Ovary (tissue), 7 donors: ENCODE measurements at regions not wholly inside any gene's neighbourhood (a gene's known extent, or its start where the extent isn't known, plus 50 kb on each side); places are given as distances from the start of the nearest gene placed in this dataset.

ENCODE experiments used
- DNase-seq, 5 donors: peaks; one replicate each; pipeline ENCODE4 v3.0.0-alpha.2; 2019 to 2020
- H3K27ac ChIP-seq, 2 donors: fragments of 200-600 bp; one replicate each; pipeline versions ENCODE4 v1.5.1 to v1.8.0; 2019 to 2022
- H3K27me3 ChIP-seq: fragments of 200-600 bp; one replicate; pipeline ENCODE4 v1.8.0; 2022
- H3K36me3 ChIP-seq: fragments of 200-600 bp; sonication (generic); one replicate; pipeline ENCODE4 v1.5.1; 2019
- H3K4me1 ChIP-seq: one replicate; pipeline ENCODE4 v1.8.1; 2013; ENCODE audit warnings: mild to moderate bottlenecking, moderate library complexity; ENCODE audit not compliant: insufficient read depth
- H3K4me3 ChIP-seq: fragments of 200-600 bp; sonication (generic); one replicate; pipeline ENCODE4 v1.5.1; 2017
- H3K9me3 ChIP-seq, 2 donors: fragments of 200-600 bp in 1 of 2; sonication (generic) in 1 of 2; one replicate each; pipeline versions ENCODE4 v1.5.1 to v1.8.1; 2013 to 2019; ENCODE audit warnings: mild to moderate bottlenecking in 1 of 2, moderate library complexity in 1 of 2
- CTCF ChIP-seq, 3 donors: fragments of 450-650 bp in 2 of 3; fragments of 200-600 bp in 1 of 3; IDR thresholded peaks; one replicate each; pipeline versions ENCODE4 v1.5.1 to v1.8.0; 2016 to 2022; ENCODE audit warnings: antibody characterized with exemption in 3 of 3, mild to moderate bottlenecking in 1 of 3
- EP300 ChIP-seq: sonication (generic); formaldehyde crosslinking; IDR thresholded peaks from one replicate; pipeline ENCODE4 v1.6.1; 2017; ENCODE audit warnings: antibody characterized with exemption
- POLR2A ChIP-seq: fragments of 450-650 bp; IDR thresholded peaks from one replicate; pipeline ENCODE4 v1.6.1; 2017; ENCODE audit warnings: antibody characterized with exemption, mild to moderate bottlenecking, moderate library complexity
- WGBS, 3 donors: extraction: QIAGEN DNeasy Blood & Tissue Kit in 1 of 3; methylation state at CpG; one replicate each; pipeline versions ENCODE4 v1.1.5 to v1.1.7; 2013 to 2017; 5-methylcytosine and 5-hydroxymethylcytosine counted together
- intact Hi-C, 4 donors: fragments of 100-400 bp; cut with DNase I; formaldehyde crosslinking; loops; one replicate each; pipeline versions ENCODE4 v1.11.0 to v1.15.1; 2022 to 2023
- donor health status: DM: no; HTN: no; CAD: no; lungs with moderate emphysema.
- donor health status: DM: no; HTN: no; CAD: no.
- donor health status: Bipolar disorder and iron deficiency.
- donor health status: DM: no; HTN: no; CAD: no.
- donor health status: DM: yes; HTN: yes; CAD: no.

GRCh38 chr7:121488111-121488650 lies 92.1 kb upstream of the FAM3C start:
- Histone ChIP-seq H3K4me3 (no peak overlapping the region), H3K36me3 (no peaks in the 10 kb centered on the region), H3K4me1 (peaks cover 1% of the 10 kb centered on the region), H3K27ac (no peak overlapping the region), H3K9me3 (no peaks in the 10 kb centered on the region), H3K27me3 (no peaks in the 10 kb centered on the region)
- WGBS, 3 donors = 90 to 96% (median 92%) methylated on average over 3 of the region's 3 CpGs
- TF ChIP-seq POLR2A = no peak
- TF ChIP-seq EP300 = no peak
- TF ChIP-seq CTCF (IDR thresholded peaks at IDR 0.05) = no peak
- intact Hi-C loops = no loop called here
- DNase-seq = no peak

GRCh38 chr7:121486590-121486989 lies 90.5 kb upstream of the FAM3C start:
- no peak for TF ChIP-seq EP300
- TF ChIP-seq CTCF (IDR thresholded peaks at IDR 0.05) = no peak
- no peak for TF ChIP-seq POLR2A
- 46 to 78% (median 57%) methylated on average over 1 of the region's 1 CpG for WGBS, 3 donors

GRCh38 chr7:121485467-121486243 lies 89.5 kb upstream of the FAM3C start:
- Histone ChIP-seq H3K27ac (no peak overlapping the region), H3K36me3 (no peaks in the 10 kb centered on the region), H3K4me3 (no peak overlapping the region), H3K9me3 (no peaks in the 10 kb centered on the region), H3K4me1 (peaks cover 1% of the 10 kb centered on the region), H3K27me3 (no peaks in the 10 kb centered on the region)
- intact Hi-C loops = no loop called here
- WGBS, 3 donors = 50 to 61% (median 61%) methylated on average over 7 of the region's 7 CpGs
- peak in 1 of 5 donors; percentile 13 for DNase-seq
- TF ChIP-seq CTCF (IDR thresholded peaks at IDR 0.05) (no peak), EP300 (no peak), POLR2A (no peak)

More at GRCh38 chr7:121486590-121486989, 90.5 kb upstream of the FAM3C start:
- no peak overlapping the region for H3K27ac ChIP-seq
- intact Hi-C loops = no loop called here
- peaks cover 1% of the 10 kb centered on the region for H3K4me1 ChIP-seq
- DNase-seq = no peak
- no peaks in the 10 kb centered on the region for H3K27me3 ChIP-seq
- no peak overlapping the region for H3K4me3 ChIP-seq
- H3K9me3 ChIP-seq = no peaks in the 10 kb centered on the region
- no peaks in the 10 kb centered on the region for H3K36me3 ChIP-seq

GRCh38 chr7:121484089-121484763 lies 88.1 kb upstream of the FAM3C start:
- H3K9me3 ChIP-seq = no peaks in the 10 kb centered on the region
- no peak overlapping the region for H3K4me3 ChIP-seq
- intact Hi-C loops = no loop called here
- H3K4me1 ChIP-seq = peaks cover 1% of the 10 kb centered on the region
- H3K27me3 ChIP-seq = no peaks in the 10 kb centered on the region
- H3K36me3 ChIP-seq = no peaks in the 10 kb centered on the region
- no peak overlapping the region for H3K27ac ChIP-seq
- WGBS, 3 donors = 81 to 94% (median 85%) methylated on average over 2 of the region's 2 CpGs
- DNase-seq = no peak
- TF ChIP-seq CTCF (IDR thresholded peaks at IDR 0.05) = no peak
- no peak for TF ChIP-seq EP300
